ENCODE measurements at regions not wholly inside any gene's neighbourhood (a gene's known extent, or its start where the extent isn't known, plus 50 kb on each side); places are given as distances from the start of the nearest gene placed in this dataset.

DNA sequence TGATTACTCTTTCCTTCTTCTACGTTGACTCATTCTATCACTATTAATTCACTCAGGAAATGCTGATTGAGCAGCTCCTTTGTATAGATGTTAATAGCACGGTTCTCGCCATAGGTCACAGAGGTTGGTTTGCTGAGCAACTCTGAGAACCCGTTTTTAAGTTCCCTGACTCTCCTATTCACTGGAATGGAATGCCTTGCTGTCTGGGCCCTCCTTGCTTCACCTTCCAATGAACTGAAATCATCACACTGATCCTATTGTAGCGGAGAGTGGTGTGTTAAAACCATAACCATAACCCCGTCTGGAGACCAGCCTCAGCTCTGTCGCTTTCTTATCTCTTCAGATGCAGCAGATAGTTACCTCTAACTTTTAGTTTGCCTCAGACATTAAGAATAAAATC is 323.6 kb downstream of the GABRB3 start:
- TF ChIP-seq GATA2 (IDR thresholded peaks at IDR 0.05; ENCODE audit: low read depth, low read length) (no peak), GATA3 (IDR thresholded peaks at IDR 0.05; ENCODE audit: low read depth, low read length) (no peak)

All from SH-SY5Y (cell line).